ENCODE measurements at regions not wholly inside any gene's neighbourhood (a gene's known extent, or its start where the extent isn't known, plus 50 kb on each side); places are given as distances from the start of the nearest gene placed in this dataset.

DNA sequence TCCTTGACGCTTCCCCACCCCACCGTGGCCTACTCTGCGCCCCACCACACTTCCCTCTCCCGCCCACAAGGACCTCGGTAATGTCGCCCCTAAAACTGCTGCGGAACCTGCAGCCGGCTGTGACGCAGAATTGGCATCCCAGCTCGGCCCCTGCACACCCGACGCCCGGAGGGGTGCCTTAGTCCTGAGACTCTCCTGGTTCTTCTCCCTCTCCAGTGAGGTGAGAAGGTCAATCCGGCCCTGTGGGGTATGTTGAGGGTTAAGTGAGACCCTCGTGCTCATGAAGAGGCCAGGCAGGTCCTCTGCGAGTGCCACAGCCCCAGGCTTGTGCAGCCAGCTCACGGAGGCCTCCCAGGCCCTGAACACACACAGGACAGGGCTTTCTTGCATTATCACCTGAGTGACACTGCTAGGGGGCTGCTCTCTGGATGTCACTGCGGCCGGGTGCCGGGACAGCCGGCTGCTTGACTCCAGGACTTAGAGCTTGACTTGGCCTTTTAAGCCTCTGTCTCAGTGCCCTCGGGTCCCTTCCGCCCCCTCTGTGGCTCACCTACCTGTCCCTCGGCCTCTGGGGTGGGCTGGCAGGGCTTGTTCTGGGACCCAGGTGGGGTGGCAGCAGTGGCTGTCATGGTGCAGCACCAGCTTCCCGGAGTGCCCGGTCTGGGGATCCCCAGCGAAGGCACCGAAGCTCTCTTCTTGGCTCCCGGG, 106.9 kb upstream of the C14orf180 start:
- TF ChIP-seq, protein P1, sequence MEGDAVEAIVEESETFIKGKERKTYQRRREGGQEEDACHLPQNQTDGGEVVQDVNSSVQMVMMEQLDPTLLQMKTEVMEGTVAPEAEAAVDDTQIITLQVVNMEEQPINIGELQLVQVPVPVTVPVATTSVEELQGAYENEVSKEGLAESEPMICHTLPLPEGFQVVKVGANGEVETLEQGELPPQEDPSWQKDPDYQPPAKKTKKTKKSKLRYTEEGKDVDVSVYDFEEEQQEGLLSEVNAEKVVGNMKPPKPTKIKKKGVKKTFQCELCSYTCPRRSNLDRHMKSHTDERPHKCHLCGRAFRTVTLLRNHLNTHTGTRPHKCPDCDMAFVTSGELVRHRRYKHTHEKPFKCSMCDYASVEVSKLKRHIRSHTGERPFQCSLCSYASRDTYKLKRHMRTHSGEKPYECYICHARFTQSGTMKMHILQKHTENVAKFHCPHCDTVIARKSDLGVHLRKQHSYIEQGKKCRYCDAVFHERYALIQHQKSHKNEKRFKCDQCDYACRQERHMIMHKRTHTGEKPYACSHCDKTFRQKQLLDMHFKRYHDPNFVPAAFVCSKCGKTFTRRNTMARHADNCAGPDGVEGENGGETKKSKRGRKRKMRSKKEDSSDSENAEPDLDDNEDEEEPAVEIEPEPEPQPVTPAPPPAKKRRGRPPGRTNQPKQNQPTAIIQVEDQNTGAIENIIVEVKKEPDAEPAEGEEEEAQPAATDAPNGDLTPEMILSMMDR (IDR thresholded peaks at IDR 0.05; ENCODE audit: extremely low read depth, missing control alignments), result no peak
- DNase-seq (ENCODE audit: low spot score), result no peak

DNA sequence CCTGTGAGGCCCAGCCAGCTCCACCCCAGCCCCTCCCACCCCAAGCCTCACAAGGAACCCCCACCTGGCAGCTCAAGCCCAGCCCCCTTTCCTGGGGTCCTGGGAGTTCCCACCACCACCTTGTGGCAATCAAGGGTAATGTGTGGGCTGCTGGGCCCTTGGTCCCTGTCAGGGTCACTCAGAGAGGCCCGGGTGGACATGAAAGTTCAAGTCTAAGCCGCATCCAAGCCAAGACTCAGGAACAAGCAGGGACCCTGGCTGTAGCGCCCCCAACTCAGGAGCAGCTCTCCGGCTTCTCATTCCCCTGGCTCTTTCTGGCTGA, 106.4 kb upstream of the C14orf180 start:
- TF ChIP-seq, protein P1 (IDR thresholded peaks at IDR 0.05; ENCODE audit: extremely low read depth, missing control alignments), result no peak
- no peak for DNase-seq (ENCODE audit: low spot score)

DNA sequence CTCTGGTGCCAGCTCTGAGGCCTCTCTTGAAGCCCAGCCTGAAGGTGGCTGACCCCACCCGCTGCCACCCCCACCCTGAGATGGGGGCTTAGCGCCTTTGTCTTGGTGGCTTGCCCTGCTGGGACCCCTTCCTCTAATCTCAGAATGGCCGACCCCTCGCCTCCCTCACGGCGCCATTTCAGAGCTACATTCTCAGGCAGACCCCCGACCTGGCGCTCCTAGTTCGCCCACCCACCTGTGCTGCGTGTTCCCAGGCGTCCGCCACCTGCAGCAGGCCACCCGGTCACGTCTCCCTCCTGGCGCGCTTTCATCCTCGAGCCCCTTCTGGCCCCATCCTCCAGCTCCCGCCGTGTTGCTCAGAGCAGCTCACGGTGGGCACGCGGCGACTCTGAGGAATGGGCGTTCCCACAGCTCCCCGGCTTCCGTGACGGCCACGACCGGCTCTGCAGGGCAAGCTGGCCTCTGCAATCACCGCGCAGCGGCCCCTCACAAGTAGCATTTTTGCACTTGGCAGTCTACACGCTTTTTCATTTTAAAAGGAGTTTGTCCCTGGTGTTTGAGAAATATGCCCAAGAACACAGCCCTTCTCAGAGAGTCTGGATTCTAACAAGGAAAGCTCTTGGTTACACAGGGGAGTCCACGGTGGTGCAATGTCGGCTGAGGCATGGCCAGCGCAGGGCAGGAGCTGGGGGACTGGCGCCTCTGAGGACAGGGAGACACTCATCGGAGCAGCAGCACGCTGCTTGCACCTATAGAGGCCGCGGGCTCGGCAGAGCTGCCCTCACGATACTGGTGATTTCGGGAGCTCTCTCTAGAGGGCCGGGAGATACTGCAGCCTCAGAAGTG, 105.7 kb upstream of the C14orf180 start:
- TF ChIP-seq, protein P1 (IDR thresholded peaks at IDR 0.05; ENCODE audit: extremely low read depth, missing control alignments), result no peak
- DNase-seq (ENCODE audit: low spot score), result no peak

DNA sequence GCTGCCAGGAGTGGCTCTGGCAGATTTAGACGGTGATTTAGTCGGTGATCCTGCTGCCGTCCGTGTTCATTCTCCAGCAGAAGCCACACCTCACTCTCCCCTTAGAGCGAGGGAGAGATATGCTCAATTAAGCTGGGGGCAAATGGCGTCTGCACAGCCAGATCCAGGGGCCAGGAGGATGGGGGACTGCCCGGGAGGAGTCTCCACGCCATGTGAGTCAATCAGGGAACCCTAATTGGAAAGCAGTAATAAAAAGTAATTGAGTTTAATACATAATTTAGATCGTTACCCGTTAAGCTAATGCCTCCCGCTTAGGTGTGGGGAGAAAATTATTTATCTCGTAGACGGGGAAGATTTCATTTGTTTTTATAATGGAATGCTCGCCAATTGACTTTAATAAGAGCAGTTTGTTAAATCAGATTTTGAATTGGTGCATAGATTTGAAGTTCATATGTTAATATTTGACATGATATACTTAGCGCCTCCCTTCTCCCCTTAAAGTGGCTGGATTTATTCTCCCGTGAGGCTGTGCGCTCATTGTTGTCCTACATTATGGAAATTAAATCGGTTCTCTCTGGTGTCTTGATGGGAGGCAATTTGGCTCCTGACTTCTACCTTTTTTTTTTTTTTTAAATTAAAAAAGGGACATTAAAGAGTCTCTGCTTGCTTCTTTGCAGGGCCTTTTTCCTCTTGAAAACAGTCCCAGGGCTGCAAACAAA, 104.9 kb upstream of the C14orf180 start:
- TF ChIP-seq, protein P1 (IDR thresholded peaks at IDR 0.05; ENCODE audit: extremely low read depth, missing control alignments), result no peak
- DNase-seq (ENCODE audit: low spot score), result no peak

DNA sequence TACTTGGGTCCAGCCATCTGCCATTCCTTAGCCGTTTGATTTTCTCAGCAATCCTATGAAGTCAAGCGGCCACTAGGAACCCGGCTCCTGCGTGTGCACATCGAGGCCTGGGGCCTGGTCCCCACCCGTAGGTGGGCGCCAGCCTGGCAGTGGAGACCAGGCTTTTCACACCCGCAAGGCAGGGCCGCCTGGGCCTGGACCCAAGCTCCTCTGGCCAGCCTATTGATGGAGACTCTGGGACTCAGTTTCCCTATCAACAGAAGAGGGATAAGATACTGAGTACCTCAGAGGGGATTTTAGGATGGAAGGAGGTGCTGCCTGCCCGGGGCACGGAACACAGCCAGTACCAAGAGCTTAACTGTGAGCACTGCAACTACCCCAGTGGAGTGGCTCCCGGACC, 104.3 kb upstream of the C14orf180 start:
- no peak for DNase-seq (ENCODE audit: low spot score)
- TF ChIP-seq, protein P1 (IDR thresholded peaks at IDR 0.05; ENCODE audit: extremely low read depth, missing control alignments), result no peak

DNA sequence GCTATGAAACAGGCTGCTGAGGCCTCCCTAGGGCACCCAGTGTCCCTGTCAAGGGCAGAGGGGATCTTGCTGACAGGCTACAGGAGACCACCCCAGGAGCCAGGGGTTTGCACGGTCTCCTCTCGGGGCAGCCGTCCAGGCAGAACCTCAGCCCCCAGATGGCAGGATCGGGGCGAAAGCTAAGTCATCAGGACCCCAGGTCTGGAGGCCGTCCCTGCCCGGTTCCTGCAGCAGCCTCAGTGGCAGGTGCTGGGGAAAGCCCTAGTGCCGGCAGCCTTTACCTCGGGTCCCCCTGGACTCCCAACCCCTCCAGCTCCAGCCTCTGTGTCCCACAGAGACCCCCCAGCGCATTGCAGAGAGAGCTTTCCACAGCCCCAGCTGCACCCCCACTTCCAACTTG, 103.8 kb upstream of the C14orf180 start:
- TF ChIP-seq, protein P1 (IDR thresholded peaks at IDR 0.05; ENCODE audit: extremely low read depth, missing control alignments), result no peak
- no peak for DNase-seq (ENCODE audit: low spot score)

DNA sequence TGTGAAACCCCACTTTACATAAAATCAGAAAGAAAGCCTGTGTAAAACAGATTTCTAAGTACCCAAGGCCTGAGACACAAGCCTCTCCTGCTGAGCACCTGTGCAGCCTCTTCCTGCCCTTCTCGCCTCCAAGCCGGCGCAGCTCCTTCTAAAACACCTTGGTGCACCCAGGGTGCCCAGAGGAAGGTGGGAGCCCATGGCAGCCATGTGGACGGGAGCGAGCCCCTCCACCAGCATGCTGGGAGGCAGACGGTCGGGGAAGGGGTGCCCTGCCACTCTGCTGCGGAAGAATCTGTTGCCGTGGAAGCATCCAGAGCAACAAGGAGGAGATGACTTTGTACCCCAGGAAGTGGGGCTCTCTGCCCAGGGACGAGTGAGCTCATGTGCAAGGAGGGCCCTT, 103.1 kb upstream of the C14orf180 start:
- no peak for DNase-seq (ENCODE audit: low spot score)
- TF ChIP-seq, protein P1 (IDR thresholded peaks at IDR 0.05; ENCODE audit: extremely low read depth, missing control alignments), result no peak

Measured in GM20000 (cell line).